H9 (cell line): ENCODE measurements at regions not wholly inside any gene's neighbourhood (a gene's known extent, or its start where the extent isn't known, plus 50 kb on each side); places are given as distances from the start of the nearest gene placed in this dataset.

Source experiments
- DNase-seq: peaks from one replicate; pipeline ENCODE4 v3.0.0-alpha.2; 2017
- H2AFZ ChIP-seq: one replicate; pipeline ENCODE4 v1.6.1; 2013; ENCODE audit warnings: mild to moderate bottlenecking, low read length, control low read depth, moderate library complexity
- H2AK5ac ChIP-seq: 2 replicates; pipeline ENCODE4 v1.6.1; 2013; ENCODE audit warnings: low read length, control low read depth, mixed read lengths; ENCODE audit not compliant: insufficient read length
- H2BK120ac ChIP-seq: one replicate; pipeline ENCODE4 v1.6.1; 2013; ENCODE audit warnings: low read depth, mild to moderate bottlenecking, low read length, control low read depth, inconsistent platforms; ENCODE audit not compliant: poor library complexity, severe bottlenecking
- H2BK12ac ChIP-seq: 2 replicates; pipeline ENCODE4 v1.6.1; 2013; ENCODE audit warnings: low read length, control low read depth, mixed read lengths, low read depth; ENCODE audit not compliant: insufficient read length
- H2BK15ac ChIP-seq: 2 replicates; pipeline ENCODE4 v1.6.1; 2013; ENCODE audit warnings: low read depth, low read length, control low read depth
- H2BK20ac ChIP-seq: one replicate; pipeline ENCODE4 v1.6.1; 2013; ENCODE audit warnings: low read depth, mild to moderate bottlenecking, low read length, control low read depth, inconsistent platforms; ENCODE audit not compliant: poor library complexity, severe bottlenecking
- H2BK5ac ChIP-seq: 2 replicates; pipeline ENCODE4 v1.6.1; 2013; ENCODE audit warnings: low read length, control low read depth, mixed read lengths; ENCODE audit not compliant: insufficient read length
- H3K14ac ChIP-seq: 2 replicates; pipeline ENCODE4 v1.6.1; 2013; ENCODE audit warnings: low read length, control low read depth; ENCODE audit not compliant: insufficient read depth
- H3K18ac ChIP-seq: 2 replicates; pipeline ENCODE4 v1.6.1; 2013; ENCODE audit warnings: low read depth, mild to moderate bottlenecking, mixed read lengths, low read length, control low read depth; ENCODE audit not compliant: insufficient read length
- H3K23ac ChIP-seq: 2 replicates; pipeline ENCODE4 v1.6.1; 2013; ENCODE audit warnings: low read length, control low read depth, mixed read lengths, low read depth; ENCODE audit not compliant: insufficient read length
- H3K23me2 ChIP-seq: 2 replicates; pipeline ENCODE4 v1.6.1; 2013; ENCODE audit warnings: low read depth, mild to moderate bottlenecking, mixed read lengths, low read length, control low read depth; ENCODE audit not compliant: insufficient read length, poor library complexity, severe bottlenecking
- H3K27ac ChIP-seq: 2 replicates; pipeline ENCODE4 v1.5.1; 2013; ENCODE audit warnings: low read length, control low read depth, mixed read lengths, low read depth; ENCODE audit not compliant: insufficient read length
- H3K27me3 ChIP-seq: 2 replicates; pipeline ENCODE4 v1.6.1; 2013; ENCODE audit warnings: low read length, control low read depth, inconsistent platforms; ENCODE audit not compliant: insufficient read depth
- H3K4ac ChIP-seq: 2 replicates; pipeline ENCODE4 v1.6.1; 2013; ENCODE audit warnings: low read depth, mild to moderate bottlenecking, control low read depth, inconsistent platforms, low read length, moderate library complexity
- H3K4me1 ChIP-seq: 2 replicates; pipeline ENCODE4 v1.6.1; 2013; ENCODE audit warnings: low read length, control low read depth, inconsistent platforms; ENCODE audit not compliant: insufficient read depth
- H3K4me2 ChIP-seq: 2 replicates; pipeline ENCODE4 v1.6.1; 2013; ENCODE audit warnings: low read length, control low read depth, mixed read lengths; ENCODE audit not compliant: insufficient read length, insufficient read depth
- H3K56ac ChIP-seq: 2 replicates; pipeline ENCODE4 v1.6.1; 2013; ENCODE audit warnings: low read depth, mild to moderate bottlenecking, mixed read lengths, low read length, control low read depth; ENCODE audit not compliant: insufficient read length
- H3K79me1 ChIP-seq: 2 replicates; pipeline ENCODE4 v1.6.1; 2013; ENCODE audit warnings: low read depth, mild to moderate bottlenecking, moderate library complexity, low read length, control low read depth, inconsistent platforms; ENCODE audit not compliant: insufficient read depth, poor library complexity, severe bottlenecking
- H3K79me2 ChIP-seq: 2 replicates; pipeline ENCODE4 v1.6.1; 2013; ENCODE audit warnings: low read length, control low read depth, inconsistent platforms; ENCODE audit not compliant: insufficient read depth
- H3K9ac ChIP-seq: 2 replicates; pipeline ENCODE4 v1.6.1; 2013; ENCODE audit warnings: low read length, control low read depth, mixed read lengths; ENCODE audit not compliant: insufficient read length; ENCODE audit errors: extremely low read depth
- H3K9me3 ChIP-seq: one replicate; pipeline ENCODE4 v1.6.1; 2013; ENCODE audit warnings: low read depth, low read length, inconsistent platforms; ENCODE audit not compliant: control insufficient read depth
- H3T11ph ChIP-seq: one replicate; pipeline ENCODE4 v1.6.1; 2013; ENCODE audit warnings: mild to moderate bottlenecking, low read length, control low read depth, inconsistent platforms
- H4K20me1 ChIP-seq: one replicate; pipeline ENCODE4 v1.6.1; 2013; ENCODE audit not compliant: control insufficient read depth, insufficient read length, insufficient read depth
- H4K5ac ChIP-seq: 2 replicates; pipeline ENCODE4 v1.6.1; 2013; ENCODE audit warnings: low read depth, mild to moderate bottlenecking, mixed read lengths, low read length, control low read depth; ENCODE audit not compliant: insufficient read length
- H4K8ac ChIP-seq: replicated peaks from 2 replicates; pipeline ENCODE4 v1.6.1; 2013; ENCODE audit warnings: low read length, control low read depth, mixed read lengths, low read depth; ENCODE audit not compliant: insufficient read length
- H4K91ac ChIP-seq: 2 replicates; pipeline ENCODE4 v1.6.1; 2013; ENCODE audit warnings: low read depth, mild to moderate bottlenecking, moderate library complexity, mixed read lengths, low read length, control low read depth; ENCODE audit not compliant: insufficient read length
- H3K27ac Mint-ChIP-seq, 3 experiments: 2 replicates in 2 of 3; 3 replicates in 1 of 3; pipeline ENCODE4 v1.8.0; 2020 to 2021; ENCODE audit warnings: mixed read lengths in 3 of 3, mild to moderate bottlenecking in 1 of 3, moderate library complexity in 1 of 3
- H3K27me3 Mint-ChIP-seq: 2 replicates; pipeline ENCODE4 v1.8.0; 2021; ENCODE audit warnings: low read depth, mild to moderate bottlenecking, moderate library complexity, mixed read lengths
- H3K36me3 Mint-ChIP-seq, 3 experiments: 2 replicates in 2 of 3; 3 replicates in 1 of 3; pipeline ENCODE4 v1.8.0; 2020 to 2021; ENCODE audit warnings: low read depth in 3 of 3, mixed read lengths in 3 of 3; ENCODE audit not compliant: insufficient read depth in 1 of 3
- H3K4me1 Mint-ChIP-seq, 2 experiments: 2 replicates each; pipeline ENCODE4 v1.8.0; 2020; ENCODE audit warnings: mixed read lengths in 2 of 2
- H3K4me3 Mint-ChIP-seq, 2 experiments: 2 replicates in 1 of 2; 3 replicates in 1 of 2; pipeline ENCODE4 v1.8.0; 2020 to 2021; ENCODE audit warnings: mild to moderate bottlenecking in 2 of 2, mixed read lengths in 2 of 2, moderate library complexity in 1 of 2
- H3K9me3 Mint-ChIP-seq, 2 experiments: 2 replicates in 1 of 2; 3 replicates in 1 of 2; pipeline ENCODE4 v1.8.0; 2020; ENCODE audit warnings: mild to moderate bottlenecking in 2 of 2, mixed read lengths in 2 of 2, moderate library complexity in 1 of 2
- CTCF ChIP-seq: fragments of 200-600 bp; sonication (generic); conservative IDR thresholded peaks from 3 replicates; pipeline ENCODE4 v1.8.0; 2021; ENCODE audit warnings: antibody characterized with exemption, mild to moderate bottlenecking
- WGBS: extraction: QIAGEN DNeasy Blood & Tissue Kit; methylation state at CpG from one replicate; pipeline ENCODE4 v1.1.7; 2013; ENCODE audit warnings: missing lambda C conversion rate, low lambda C conversion rate, mixed read lengths; ENCODE audit not compliant: insufficient read length; ENCODE audit errors: extremely low coverage; 5-methylcytosine and 5-hydroxymethylcytosine counted together

GRCh38 chr12:84803661-84804060 lies 108.9 kb downstream of the SLC6A15 start:
- H3K36me3 Mint-ChIP-seq: no peaks in the 10 kb centered on the region
- no peak overlapping the region for H3T11ph ChIP-seq
- H4K8ac ChIP-seq: no peak overlapping the region
- no peak overlapping the region for H3K23ac ChIP-seq
- no peaks in the 10 kb centered on the region for H3K79me2 ChIP-seq
- H2AK5ac ChIP-seq: no peak overlapping the region
- no peak overlapping the region for H2BK5ac ChIP-seq
- peaks cover 43% of the 10 kb centered on the region for H3K27me3 ChIP-seq
- H3K23me2 ChIP-seq: no peaks in the 10 kb centered on the region
- H3K18ac ChIP-seq: no peak overlapping the region
- H4K5ac ChIP-seq: no peak overlapping the region
- no peak overlapping the region for H3K56ac ChIP-seq
- no CpG with 5 or more reads among the region's 1 CpG for WGBS
- no peak overlapping the region for H3K4me3 Mint-ChIP-seq
- H3K4me1 Mint-ChIP-seq: peaks cover 17 to 24% of the 10 kb centered on the region in 2 experiments
- H3K27ac Mint-ChIP-seq: no peak overlapping the region
- H3K14ac ChIP-seq: no peak overlapping the region
- no peak overlapping the region for H4K91ac ChIP-seq
- no peak overlapping the region for H3K4me2 ChIP-seq
- no peak overlapping the region for H2BK20ac ChIP-seq
- no peaks in the 10 kb centered on the region for H4K20me1 ChIP-seq
- H2AFZ ChIP-seq: no peak overlapping the region
- no peaks in the 10 kb centered on the region; a peak in 2 of 5 replicates for H3K9me3 Mint-ChIP-seq
- no peak overlapping the region for H3K27ac ChIP-seq
- H3K4me1 ChIP-seq: peaks cover 5% of the 10 kb centered on the region; the same call in 1 of the 2 replicates
- no peak overlapping the region for H3K4ac ChIP-seq
- H2BK12ac ChIP-seq: no peak overlapping the region
- DNase-seq: no peak
- no peak overlapping the region for H3K9ac ChIP-seq
- no peaks in the 10 kb centered on the region for H3K79me1 ChIP-seq
- no peak overlapping the region for H2BK120ac ChIP-seq
- H3K9me3 ChIP-seq: no peaks in the 10 kb centered on the region
- peaks cover 97% of the 10 kb centered on the region for H3K27me3 Mint-ChIP-seq
- TF ChIP-seq CTCF: no peak
- H2BK15ac ChIP-seq: no peak overlapping the region
